HG02840 (cell line): ENCODE measurements at regions not wholly inside any gene's neighbourhood (a gene's known extent, or its start where the extent isn't known, plus 50 kb on each side); places are given as distances from the start of the nearest gene placed in this dataset.

ENCODE experiments used
- ATAC-seq: cut with Tn5 transposase; IDR thresholded peaks from one replicate; pipeline ENCODE4 v1.9.1; 2021; ENCODE audit warnings: mild to moderate bottlenecking, moderate library complexity, moderate number of reproducible peaks; ENCODE audit not compliant: unreplicated experiment, low FRiP score

GRCh38 chr10:128588402-128588801, 462.2 kb upstream of the MKI67 start:
- ATAC-seq = no peak

- no peak for ATAC-seq
Observed at GRCh38 chr10:128594688-128595087, 468.5 kb upstream of the MKI67 start.

- ATAC-seq = no peak
Observed at GRCh38 chr10:128596906-128597305, 470.7 kb upstream of the MKI67 start.

- no peak for ATAC-seq
Observed at GRCh38 chr10:128599030-128599429, 472.8 kb upstream of the MKI67 start.

GRCh38 chr10:128599538-128599937, 473.3 kb upstream of the MKI67 start:
- no peak for ATAC-seq

- ATAC-seq = no peak
Observed at GRCh38 chr10:128602183-128602582, 476.0 kb upstream of the MKI67 start.

DNA sequence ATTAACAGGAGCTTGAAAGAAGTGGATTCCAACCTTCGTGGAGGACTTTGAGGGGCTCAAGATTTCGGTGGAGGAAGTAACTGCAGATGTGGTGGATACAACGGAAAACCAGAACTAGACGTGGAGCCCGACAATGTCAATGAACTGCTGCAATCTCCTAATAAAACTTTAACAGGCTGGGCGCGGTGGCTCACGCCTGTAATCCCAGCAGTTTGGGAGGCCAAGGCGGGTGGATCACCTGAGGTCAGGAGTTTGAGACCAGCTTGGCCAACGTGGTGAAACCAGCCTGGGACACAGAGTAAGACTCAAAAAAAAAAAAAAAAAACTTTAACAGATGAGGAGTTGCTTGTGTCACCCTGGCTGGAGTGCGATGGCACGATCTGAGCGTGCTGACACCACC, 477.8 kb upstream of the MKI67 start:
- ATAC-seq = no peak

GRCh38 chr10:128605180-128605579, 479.0 kb upstream of the MKI67 start:
- no peak for ATAC-seq

DNA sequence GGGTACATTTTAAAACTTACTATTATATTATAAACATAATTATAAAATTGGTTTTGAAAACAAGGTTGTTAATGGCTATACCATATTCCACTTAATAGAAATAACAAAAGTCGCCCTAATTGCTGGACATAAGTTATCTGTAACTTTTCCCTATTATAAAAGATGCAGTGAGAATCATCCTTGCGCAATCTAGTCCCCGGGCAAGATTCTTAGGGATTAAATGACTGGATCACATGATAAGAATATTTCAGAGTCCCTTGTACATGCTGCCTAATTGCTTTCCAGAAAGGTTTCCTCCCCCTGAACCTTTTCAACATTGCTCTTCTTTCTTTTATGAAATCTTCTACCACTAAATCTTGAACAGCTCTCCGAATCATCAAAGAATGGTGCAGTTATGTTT, 479.8 kb upstream of the MKI67 start:
- ATAC-seq = no peak

DNA sequence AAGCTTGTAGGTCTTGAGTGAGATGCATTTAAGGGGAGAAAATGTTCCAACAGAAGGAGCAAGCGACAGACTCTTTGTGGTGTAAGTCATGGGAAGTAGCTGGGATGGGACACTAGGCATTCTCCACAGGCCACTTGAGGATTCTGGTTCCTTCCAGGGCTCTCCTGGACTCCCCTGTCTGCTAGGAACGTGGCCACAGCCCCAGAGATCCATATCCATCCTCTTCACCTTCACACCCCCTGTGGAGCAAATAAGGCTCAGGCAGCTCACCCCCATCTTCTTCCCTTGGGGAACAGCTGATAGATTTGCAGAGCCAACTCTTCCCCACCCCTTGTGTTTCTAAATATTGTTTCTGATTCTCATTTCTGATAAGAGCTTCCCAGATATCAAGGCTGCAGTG, 482.6 kb upstream of the MKI67 start:
- no peak for ATAC-seq

DNA sequence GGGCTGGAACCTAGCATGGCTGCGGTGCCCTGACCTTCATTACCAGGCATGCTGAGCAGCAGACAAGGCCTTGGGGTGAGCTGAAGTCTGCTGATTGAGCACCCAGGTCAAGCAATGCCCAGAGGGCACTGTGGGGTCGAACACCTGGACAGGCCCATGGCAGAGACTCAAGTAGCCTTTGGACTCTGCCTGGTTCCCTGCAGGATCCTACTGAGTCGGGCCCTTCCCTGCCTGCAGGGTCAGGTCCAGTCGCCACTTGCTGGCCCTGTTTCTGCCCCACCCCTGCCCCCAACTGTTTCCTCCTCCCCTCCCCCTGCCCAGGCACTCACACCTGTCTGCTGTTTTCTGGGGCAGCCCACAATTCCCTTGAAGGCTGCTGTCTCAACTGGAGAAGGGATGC, 483.2 kb upstream of the MKI67 start:
- no peak for ATAC-seq

GRCh38 chr10:128610113-128610512, 483.9 kb upstream of the MKI67 start:
- ATAC-seq = no peak

GRCh38 chr10:128612195-128612594, 486.0 kb upstream of the MKI67 start:
- ATAC-seq = no peak

GRCh38 chr10:128612631-128613030, 486.4 kb upstream of the MKI67 start:
- ATAC-seq = no peak

DNA sequence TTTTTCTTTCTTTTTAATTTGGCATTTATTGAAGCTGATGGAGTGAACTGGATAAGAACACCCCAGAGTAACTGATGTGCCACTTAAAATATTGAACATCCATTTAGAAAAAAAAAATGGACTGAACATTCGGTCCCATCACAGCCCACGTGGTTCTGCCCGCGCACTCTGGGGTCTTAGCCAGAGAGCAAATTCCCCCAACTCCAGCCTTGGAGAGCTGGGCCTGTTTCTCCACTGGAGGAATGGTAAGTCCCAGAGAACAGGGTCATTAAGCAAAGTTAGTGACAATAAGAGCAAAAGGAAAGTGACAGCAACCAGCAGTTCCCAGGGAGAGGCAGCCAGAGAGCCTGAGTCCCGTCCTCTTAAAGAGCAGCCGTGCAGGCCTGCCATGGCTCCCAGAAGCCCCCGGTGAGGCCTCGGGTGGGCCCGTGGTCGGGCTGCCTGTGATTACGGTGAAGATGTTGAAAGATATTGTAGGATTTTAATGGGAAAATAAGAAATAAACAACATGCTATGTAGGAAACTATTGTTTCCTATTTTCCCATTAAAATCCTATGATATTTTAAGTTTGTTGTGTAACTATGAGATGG, 487.9 kb upstream of the MKI67 start:
- no peak for ATAC-seq

GRCh38 chr10:128614802-128615553, 488.8 kb upstream of the MKI67 start:
- ATAC-seq = no peak

- ATAC-seq = no peak
Observed at GRCh38 chr10:128617532-128617931, 491.3 kb upstream of the MKI67 start.

GRCh38 chr10:128622706-128623105, 496.5 kb upstream of the MKI67 start:
- no peak for ATAC-seq

- ATAC-seq = no peak
Observed at GRCh38 chr10:128623776-128624175, 497.6 kb upstream of the MKI67 start.

- ATAC-seq = no peak
Observed at GRCh38 chr10:128624656-128625530, 498.7 kb upstream of the MKI67 start.

DNA sequence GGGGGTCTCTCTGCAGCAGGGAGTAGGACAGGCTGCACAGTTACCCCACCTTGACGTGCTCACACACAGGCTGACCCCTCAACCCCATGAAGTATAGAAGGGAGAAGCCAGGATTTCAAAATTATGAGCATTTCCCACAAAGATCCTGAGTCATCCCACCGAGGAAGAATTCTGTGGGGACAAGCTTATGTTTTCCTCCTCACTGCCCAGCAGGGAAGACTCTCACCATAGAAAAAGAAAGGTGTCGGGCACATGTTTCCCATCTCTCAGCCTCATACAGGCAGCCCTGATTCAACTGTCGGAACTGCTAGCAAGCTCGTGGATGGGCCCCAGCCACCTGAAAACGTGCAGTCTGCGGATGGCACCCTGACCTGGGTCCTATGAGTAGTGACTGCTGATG, 499.7 kb upstream of the MKI67 start:
- ATAC-seq = no peak
